ENCODE measurements at regions not wholly inside any gene's neighbourhood (a gene's known extent, or its start where the extent isn't known, plus 50 kb on each side); places are given as distances from the start of the nearest gene placed in this dataset.
"Not testable (repeated sequence)": the region's sequence is repeated elsewhere in the genome, so short reads cannot be mapped to it uniquely, and the experiment has no call there.

- DNase-seq (ENCODE audit: low spot score), result no peak
Observed at GRCh38 chrX:125505207-125505606, 185.5 kb downstream of the TEX13C start.

- DNase-seq (ENCODE audit: low spot score), result no peak
Observed at GRCh38 chrX:125507119-125507518, 187.4 kb downstream of the TEX13C start.

- DNase-seq (ENCODE audit: low spot score), result no peak
Observed at GRCh38 chrX:125520029-125520428, 200.4 kb downstream of the TEX13C start.

- no peak for DNase-seq (ENCODE audit: low spot score)
Observed at GRCh38 chrX:125522752-125523151, 203.1 kb downstream of the TEX13C start.

GRCh38 chrX:125532411-125533089, 212.9 kb downstream of the TEX13C start:
- no peak for DNase-seq (ENCODE audit: low spot score)

GRCh38 chrX:125533352-125533751, 213.7 kb downstream of the TEX13C start:
- no peak for DNase-seq (ENCODE audit: low spot score)

GRCh38 chrX:125544031-125544660, 224.5 kb downstream of the TEX13C start:
- DNase-seq (ENCODE audit: low spot score), result no peak

GRCh38 chrX:125544856-125545255, 225.2 kb downstream of the TEX13C start:
- DNase-seq (ENCODE audit: low spot score), result no peak

GRCh38 chrX:125577479-125577878, 257.8 kb downstream of the TEX13C start:
- DNase-seq (ENCODE audit: low spot score), result no peak

- DNase-seq (ENCODE audit: low spot score), result no peak
Observed at GRCh38 chrX:125604448-125604847, 284.8 kb downstream of the TEX13C start.

- DNase-seq (ENCODE audit: low spot score), result no peak
Observed at GRCh38 chrX:125605145-125605544, 285.5 kb downstream of the TEX13C start.

- not testable (repeated sequence) for DNase-seq (ENCODE audit: low spot score)
Observed at GRCh38 chrX:125614591-125615343, 295.1 kb downstream of the TEX13C start.

- no peak for DNase-seq (ENCODE audit: low spot score)
Observed at GRCh38 chrX:125620715-125621587, 301.3 kb downstream of the TEX13C start.

GRCh38 chrX:125621588-125621927, 301.9 kb downstream of the TEX13C start:
- no peak for DNase-seq (ENCODE audit: low spot score)

- DNase-seq (ENCODE audit: low spot score), result no peak
Observed at GRCh38 chrX:125622899-125623298, 303.2 kb downstream of the TEX13C start.

- no peak for DNase-seq (ENCODE audit: low spot score)
Observed at GRCh38 chrX:125627676-125628075, 308.0 kb downstream of the TEX13C start.

GRCh38 chrX:125628435-125628834, 308.8 kb downstream of the TEX13C start:
- no peak for DNase-seq (ENCODE audit: low spot score)

GRCh38 chrX:125641405-125641804, 321.7 kb downstream of the TEX13C start:
- no peak for DNase-seq (ENCODE audit: low spot score)

GRCh38 chrX:125646195-125646594, 326.5 kb downstream of the TEX13C start:
- peak; percentile 2 for DNase-seq (ENCODE audit: low spot score)

GRCh38 chrX:125651426-125651825, 331.8 kb downstream of the TEX13C start:
- DNase-seq (ENCODE audit: low spot score), result no peak

- DNase-seq (ENCODE audit: low spot score), result no peak
Observed at GRCh38 chrX:125654501-125654900, 334.8 kb downstream of the TEX13C start.

GRCh38 chrX:125673758-125674157, 354.1 kb downstream of the TEX13C start:
- DNase-seq (ENCODE audit: low spot score), result no peak

All from H4 (cell line).